HEK293 (cell line): ENCODE measurements at regions not wholly inside any gene's neighbourhood (a gene's known extent, or its start where the extent isn't known, plus 50 kb on each side); places are given as distances from the start of the nearest gene placed in this dataset.

Experiments used
- CTCF ChIA-PET: fragments of 350-600 bp; formaldehyde crosslinking; extraction: SDS; loops from one replicate; lab custom pipeline; 2021; ENCODE audit warnings: antibody characterized with exemption; lab: Yijun Ruan, JAX
- POLR2A ChIA-PET: fragments of 300-600 bp; formaldehyde crosslinking; extraction: SDS; loops from one replicate; lab custom pipeline; 2020; ENCODE audit warnings: antibody characterized with exemption, inconsistent platforms; lab: Yijun Ruan, JAX
- H3K27ac ChIP-seq: fragments of 200-500 bp; sonication (Bioruptor generic); 2 replicates; pipeline ENCODE4 v1.5.1; 2014; ENCODE audit warnings: low read depth, low read length, control low read depth, inconsistent platforms; ENCODE audit errors: extremely low read depth
- H3K36me3 ChIP-seq, 2 experiments: fragments of 200-500 bp in 1 of 2; sonication (Bioruptor generic) in 1 of 2; 1 replicate in 1 of 2; 2 replicates in 1 of 2; pipeline ENCODE4 v1.5.1; 2014 to 2017; ENCODE audit warnings: inconsistent platforms in 2 of 2, low read length in 2 of 2; ENCODE audit not compliant: control insufficient read depth in 2 of 2, insufficient read depth in 1 of 2
- H3K4me1 ChIP-seq: fragments of 200-500 bp; sonication (Bioruptor generic); 2 replicates; pipeline ENCODE4 v1.5.1; 2014; ENCODE audit warnings: mild to moderate bottlenecking, low read length, inconsistent platforms; ENCODE audit not compliant: control insufficient read depth, insufficient read depth
- H3K4me3 ChIP-seq: 2 replicates; pipeline ENCODE4 v1.5.1; 2011; ENCODE audit warnings: low read depth, mild to moderate bottlenecking, control low read depth, low read length, moderate library complexity
- H3K9me3 ChIP-seq: fragments of 200-500 bp; sonication (Bioruptor generic); 2 replicates; pipeline ENCODE4 v1.5.1; 2014; ENCODE audit warnings: low read depth, low read length, inconsistent platforms; ENCODE audit not compliant: control insufficient read depth, insufficient read depth
- FEZF1 ChIP-seq: fragments of 450-650 bp; formaldehyde crosslinking; IDR thresholded peaks from 2 replicates; pipeline ENCODE4 v1.5.1; 2016; ENCODE audit warnings: missing biosample characterization, missing genetic modification characterization
- TRIM28 ChIP-seq: IDR thresholded peaks from 2 replicates; pipeline ENCODE4 v1.6.1; 2011; ENCODE audit warnings: low read length, control low read depth, borderline replicate concordance
- ZIC2 ChIP-seq: fragments of 450-650 bp; formaldehyde crosslinking; IDR thresholded peaks from 2 replicates; pipeline ENCODE4 v1.5.1; 2016; ENCODE audit warnings: missing biosample characterization, missing genetic modification characterization
- ZNF280D ChIP-seq: fragments of 450-650 bp; formaldehyde crosslinking; IDR thresholded peaks from 2 replicates; pipeline ENCODE4 v1.5.1; 2016; ENCODE audit warnings: missing biosample characterization, missing genetic modification characterization
- ZNF292 ChIP-seq: fragments of 450-650 bp; formaldehyde crosslinking; IDR thresholded peaks from 2 replicates; pipeline ENCODE4 v1.5.1; 2016; ENCODE audit warnings: low read depth, missing biosample characterization, missing genetic modification characterization, borderline replicate concordance
- ZNF302 ChIP-seq: fragments of 450-650 bp; formaldehyde crosslinking; IDR thresholded peaks from 2 replicates; pipeline ENCODE4 v1.5.1; 2016; ENCODE audit warnings: missing biosample characterization, missing genetic modification characterization, low read depth
- ZNF350 ChIP-seq: fragments of 450-650 bp; formaldehyde crosslinking; IDR thresholded peaks from 2 replicates; pipeline ENCODE4 v1.5.0; 2017; ENCODE audit warnings: missing biosample characterization, mild to moderate bottlenecking, missing genetic modification characterization
- ZNF426 ChIP-seq: fragments of 450-650 bp; formaldehyde crosslinking; IDR thresholded peaks from 2 replicates; pipeline ENCODE4 v1.5.1; 2017; ENCODE audit warnings: missing biosample characterization, missing genetic modification characterization, mild to moderate bottlenecking, inconsistent platforms, moderate library complexity
- ZNF76 ChIP-seq: fragments of 450-650 bp; formaldehyde crosslinking; IDR thresholded peaks from 2 replicates; pipeline ENCODE4; 2016; ENCODE audit warnings: low read depth, missing biosample characterization, missing genetic modification characterization, borderline replicate concordance
- TF ChIP-seq, protein P1 (sequence below): fragments of 450-650 bp; formaldehyde crosslinking; IDR thresholded peaks from 2 replicates; pipeline ENCODE4 v1.5.1; 2016; ENCODE audit warnings: missing biosample characterization, missing genetic modification characterization
- TF ChIP-seq, protein P2 (sequence below): fragments of 450-650 bp; formaldehyde crosslinking; IDR thresholded peaks from 2 replicates; pipeline ENCODE4 v1.5.1; 2016; ENCODE audit warnings: missing biosample characterization, missing genetic modification characterization, borderline replicate concordance

DNA sequence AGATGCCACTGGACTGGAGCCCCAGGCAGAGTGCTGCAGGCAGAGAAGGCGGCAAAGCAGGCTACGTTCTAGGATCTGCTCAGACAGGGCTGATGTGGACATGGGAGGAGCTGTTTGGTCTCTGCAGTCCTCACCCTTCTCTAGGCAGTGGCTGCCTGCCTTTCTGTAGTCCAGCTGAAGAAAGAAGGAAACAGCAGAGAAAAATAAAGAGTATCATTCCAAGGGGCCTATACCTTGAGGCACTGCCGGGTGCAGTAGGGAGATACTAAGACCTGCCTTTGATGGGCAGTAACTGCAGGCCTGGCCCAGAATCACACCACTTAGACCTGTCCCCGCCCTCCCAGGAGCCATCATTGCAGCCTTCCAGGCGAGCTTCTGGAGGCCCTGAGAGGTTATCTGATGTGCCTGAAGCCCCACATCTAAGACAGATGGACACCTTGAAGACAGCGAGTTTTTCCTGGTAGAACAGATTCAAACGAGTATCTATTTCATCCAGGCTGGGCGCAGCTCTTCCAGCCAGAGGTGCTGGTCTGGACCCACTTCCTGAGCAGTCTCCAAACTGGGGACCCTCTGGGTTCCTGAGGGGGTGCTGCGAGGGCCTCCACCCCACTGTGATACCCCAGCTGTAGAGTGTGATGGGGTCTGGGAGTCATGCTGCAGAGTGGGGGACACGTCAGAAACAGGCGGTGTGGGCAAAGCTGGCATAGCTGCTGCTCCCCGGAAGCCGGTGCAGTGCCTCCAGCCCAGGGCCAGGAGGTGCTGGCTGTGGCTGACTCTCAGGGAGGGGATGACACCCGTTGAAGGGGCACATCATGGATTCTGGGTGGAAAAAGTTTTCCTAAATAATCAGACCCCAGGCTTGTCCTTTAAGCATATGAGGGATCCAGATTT, 87.3 kb upstream of the OTOS start:
- Histone ChIP-seq H3K4me3 (no peak overlapping the region), H3K27ac (no peak overlapping the region), H3K36me3 (no peaks in the 10 kb centered on the region), H3K4me1 (no peaks in the 10 kb centered on the region), H3K9me3 (no peaks in the 10 kb centered on the region)
- POLR2A ChIA-PET = no interaction called here
- no peak for TF ChIP-seq FEZF1 (tag by site-specific recombination)
- TF ChIP-seq ZIC2 (tag by site-specific recombination) = no peak
- TF ChIP-seq ZNF292 (tag by site-specific recombination) = no peak
- no peak for TF ChIP-seq ZNF350
- CTCF ChIA-PET = interaction anchor here (0.5 to 0.7 kb wide), 2 partner anchors 383 to 422 kb away, joined by 4 to 5 read pairs; no protein-coding TSS in a partner anchor

DNA sequence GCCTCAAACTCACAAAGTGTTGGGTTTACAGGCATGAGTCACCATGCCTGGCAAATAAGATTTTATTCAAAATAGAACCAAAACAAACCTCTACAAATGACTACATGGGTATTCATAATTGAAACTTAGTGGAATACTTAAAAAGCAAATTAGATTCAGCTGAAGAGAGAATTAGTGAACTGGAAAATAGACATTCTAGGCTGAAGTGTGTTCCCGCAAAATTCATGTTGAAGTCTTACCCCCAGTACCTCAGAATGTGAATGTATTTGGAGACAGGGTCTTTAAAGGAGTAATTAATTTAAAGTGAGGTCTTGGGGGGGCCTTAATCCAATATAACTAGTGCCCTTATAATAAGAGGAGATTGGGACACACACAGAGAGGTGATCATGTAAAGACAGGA, 88.5 kb upstream of the OTOS start:
- no peaks in the 10 kb centered on the region for H3K4me1 ChIP-seq
- no peak overlapping the region for H3K4me3 ChIP-seq
- POLR2A ChIA-PET = no interaction called here
- no peak for TF ChIP-seq TRIM28
- TF ChIP-seq ZNF280D = 0 out of 2 replicates have a peak, but pooled peaks have one; percentile 40
- TF ChIP-seq, all 188 proteins: peak for 1
- CTCF ChIA-PET = interaction anchor here (0.7 kb wide), 1 partner anchor 170 kb away, joined by 3 read pairs; no protein-coding TSS in a partner anchor
- H3K9me3 ChIP-seq = no peaks in the 10 kb centered on the region
- no peaks in the 10 kb centered on the region for H3K36me3 ChIP-seq
- H3K27ac ChIP-seq = no peak overlapping the region

- TF ChIP-seq, protein P1, sequence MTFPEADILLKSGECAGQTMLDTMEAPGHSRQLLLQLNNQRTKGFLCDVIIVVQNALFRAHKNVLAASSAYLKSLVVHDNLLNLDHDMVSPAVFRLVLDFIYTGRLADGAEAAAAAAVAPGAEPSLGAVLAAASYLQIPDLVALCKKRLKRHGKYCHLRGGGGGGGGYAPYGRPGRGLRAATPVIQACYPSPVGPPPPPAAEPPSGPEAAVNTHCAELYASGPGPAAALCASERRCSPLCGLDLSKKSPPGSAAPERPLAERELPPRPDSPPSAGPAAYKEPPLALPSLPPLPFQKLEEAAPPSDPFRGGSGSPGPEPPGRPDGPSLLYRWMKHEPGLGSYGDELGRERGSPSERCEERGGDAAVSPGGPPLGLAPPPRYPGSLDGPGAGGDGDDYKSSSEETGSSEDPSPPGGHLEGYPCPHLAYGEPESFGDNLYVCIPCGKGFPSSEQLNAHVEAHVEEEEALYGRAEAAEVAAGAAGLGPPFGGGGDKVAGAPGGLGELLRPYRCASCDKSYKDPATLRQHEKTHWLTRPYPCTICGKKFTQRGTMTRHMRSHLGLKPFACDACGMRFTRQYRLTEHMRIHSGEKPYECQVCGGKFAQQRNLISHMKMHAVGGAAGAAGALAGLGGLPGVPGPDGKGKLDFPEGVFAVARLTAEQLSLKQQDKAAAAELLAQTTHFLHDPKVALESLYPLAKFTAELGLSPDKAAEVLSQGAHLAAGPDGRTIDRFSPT = no peak
- no peak for TF ChIP-seq ZNF76 (tag by site-specific recombination)
- TF ChIP-seq ZNF302 = no peak
- TF ChIP-seq, protein P2, sequence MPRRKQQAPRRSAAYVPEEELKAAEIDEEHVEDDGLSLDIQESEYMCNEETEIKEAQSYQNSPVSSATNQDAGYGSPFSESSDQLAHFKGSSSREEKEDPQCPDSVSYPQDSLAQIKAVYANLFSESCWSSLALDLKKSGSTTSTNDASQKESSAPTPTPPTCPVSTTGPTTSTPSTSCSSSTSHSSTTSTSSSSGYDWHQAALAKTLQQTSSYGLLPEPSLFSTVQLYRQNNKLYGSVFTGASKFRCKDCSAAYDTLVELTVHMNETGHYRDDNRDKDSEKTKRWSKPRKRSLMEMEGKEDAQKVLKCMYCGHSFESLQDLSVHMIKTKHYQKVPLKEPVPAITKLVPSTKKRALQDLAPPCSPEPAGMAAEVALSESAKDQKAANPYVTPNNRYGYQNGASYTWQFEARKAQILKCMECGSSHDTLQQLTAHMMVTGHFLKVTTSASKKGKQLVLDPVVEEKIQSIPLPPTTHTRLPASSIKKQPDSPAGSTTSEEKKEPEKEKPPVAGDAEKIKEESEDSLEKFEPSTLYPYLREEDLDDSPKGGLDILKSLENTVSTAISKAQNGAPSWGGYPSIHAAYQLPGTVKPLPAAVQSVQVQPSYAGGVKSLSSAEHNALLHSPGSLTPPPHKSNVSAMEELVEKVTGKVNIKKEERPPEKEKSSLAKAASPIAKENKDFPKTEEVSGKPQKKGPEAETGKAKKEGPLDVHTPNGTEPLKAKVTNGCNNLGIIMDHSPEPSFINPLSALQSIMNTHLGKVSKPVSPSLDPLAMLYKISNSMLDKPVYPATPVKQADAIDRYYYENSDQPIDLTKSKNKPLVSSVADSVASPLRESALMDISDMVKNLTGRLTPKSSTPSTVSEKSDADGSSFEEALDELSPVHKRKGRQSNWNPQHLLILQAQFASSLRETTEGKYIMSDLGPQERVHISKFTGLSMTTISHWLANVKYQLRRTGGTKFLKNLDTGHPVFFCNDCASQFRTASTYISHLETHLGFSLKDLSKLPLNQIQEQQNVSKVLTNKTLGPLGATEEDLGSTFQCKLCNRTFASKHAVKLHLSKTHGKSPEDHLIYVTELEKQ (tag by site-specific recombination) = no peak
- TF ChIP-seq ZNF426 (tag by site-specific recombination) = no peak
- ChIA-PET CTCF (no interaction called here), POLR2A (no interaction called here)
- Histone ChIP-seq H3K9me3 (no peaks in the 10 kb centered on the region), H3K36me3 (no peaks in the 10 kb centered on the region), H3K27ac (no peak overlapping the region), H3K4me1 (no peaks in the 10 kb centered on the region), H3K4me3 (no peak overlapping the region)
These were observed 89.3 kb upstream of the OTOS start for GRCh38 chr2:240229603-240230235.
